Smooth muscle cell of the brain vasculature (primary cell): ENCODE measurements at regions not wholly inside any gene's neighbourhood (a gene's known extent, or its start where the extent isn't known, plus 50 kb on each side); places are given as distances from the start of the nearest gene placed in this dataset.

Experiments
- DNase-seq: peaks from one replicate; pipeline ENCODE4 v3.0.0-alpha.2; 2012; ENCODE audit warnings: low read depth, low spot score

- no peak for DNase-seq
These were observed 118.3 kb upstream of the WSCD1 start for GRCh38 chr17:5951912-5952311.

- DNase-seq: no peak
These were observed 117.7 kb upstream of the WSCD1 start for GRCh38 chr17:5952518-5952917.

- DNase-seq: no peak
These were observed 114.4 kb upstream of the WSCD1 start for GRCh38 chr17:5955764-5956163.

GRCh38 chr17:5958850-5959249 lies 111.3 kb upstream of the WSCD1 start:
- no peak for DNase-seq

GRCh38 chr17:5962371-5962770 lies 107.8 kb upstream of the WSCD1 start:
- DNase-seq: no peak

GRCh38 chr17:5971969-5972368 lies 98.2 kb upstream of the WSCD1 start:
- DNase-seq: no peak

GRCh38 chr17:5973410-5973809 lies 96.8 kb upstream of the WSCD1 start:
- no peak for DNase-seq

- no peak for DNase-seq
These were observed 94.5 kb upstream of the WSCD1 start for GRCh38 chr17:5975661-5976060.

- DNase-seq: no peak
These were observed 93.9 kb upstream of the WSCD1 start for GRCh38 chr17:5976251-5976650.

GRCh38 chr17:5978496-5978895 lies 91.7 kb upstream of the WSCD1 start:
- no peak for DNase-seq

GRCh38 chr17:5980941-5981340 lies 89.2 kb upstream of the WSCD1 start:
- DNase-seq: no peak

- DNase-seq: no peak
These were observed 83.5 kb upstream of the WSCD1 start for GRCh38 chr17:5986644-5987043.

GRCh38 chr17:6000426-6000825 lies 69.8 kb upstream of the WSCD1 start:
- no peak for DNase-seq

- peak; percentile 64 for DNase-seq
These were observed 67.0 kb upstream of the WSCD1 start for GRCh38 chr17:6003221-6003620.

GRCh38 chr17:6005939-6006338 lies 64.2 kb upstream of the WSCD1 start:
- no peak for DNase-seq

- DNase-seq: no peak
These were observed 59.0 kb upstream of the WSCD1 start for GRCh38 chr17:6011206-6011605.

GRCh38 chr17:6018788-6019187 lies 51.4 kb upstream of the WSCD1 start:
- no peak for DNase-seq

GRCh38 chr17:6019959-6020358 lies 50.2 kb upstream of the WSCD1 start:
- DNase-seq: no peak

- no peak for DNase-seq
These were observed 49.7 kb upstream of the WSCD1 start for GRCh38 chr17:6020376-6021010.
